Gastroesophageal sphincter (tissue), 3 donors: ENCODE measurements at regions not wholly inside any gene's neighbourhood (a gene's known extent, or its start where the extent isn't known, plus 50 kb on each side); places are given as distances from the start of the nearest gene placed in this dataset.

ENCODE experiments used
- EP300 ChIP-seq: sonication (generic); formaldehyde crosslinking; IDR thresholded peaks from one replicate; pipeline ENCODE4 v1.6.1; 2017; ENCODE audit warnings: antibody characterized with exemption, mild to moderate bottlenecking
- TF ChIP-seq, protein P1 (sequence below), 4 experiments: fragments of 200-600 bp in 2 of 4; fragments of 450-650 bp in 2 of 4; sonication (generic) in 1 of 4; IDR thresholded peaks; one replicate each; pipeline ENCODE4 v1.5.1; 2017 to 2019; ENCODE audit warnings: antibody characterized with exemption in 4 of 4, mild to moderate bottlenecking in 2 of 4, moderate library complexity in 2 of 4

DNA sequence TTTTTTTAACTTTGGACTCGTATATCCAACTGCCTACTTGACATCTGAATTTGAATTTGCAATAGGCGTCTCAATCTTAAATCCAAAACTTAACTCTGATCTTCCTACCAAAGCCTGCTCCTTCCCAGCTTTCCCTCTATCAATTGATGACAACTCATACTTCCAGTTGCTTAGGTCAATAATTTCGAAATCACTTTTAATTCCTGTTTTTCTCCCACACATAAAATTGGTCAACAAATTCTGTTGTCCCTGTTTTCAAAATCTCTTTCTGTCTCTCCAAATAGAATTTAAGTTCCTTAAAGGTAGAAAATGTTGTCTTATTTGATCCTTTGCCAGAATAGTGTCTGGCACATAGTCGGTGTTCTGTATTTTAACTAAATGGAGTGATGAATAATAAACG lies 332.4 kb downstream of the SATB1 start:
- TF ChIP-seq, protein P1, sequence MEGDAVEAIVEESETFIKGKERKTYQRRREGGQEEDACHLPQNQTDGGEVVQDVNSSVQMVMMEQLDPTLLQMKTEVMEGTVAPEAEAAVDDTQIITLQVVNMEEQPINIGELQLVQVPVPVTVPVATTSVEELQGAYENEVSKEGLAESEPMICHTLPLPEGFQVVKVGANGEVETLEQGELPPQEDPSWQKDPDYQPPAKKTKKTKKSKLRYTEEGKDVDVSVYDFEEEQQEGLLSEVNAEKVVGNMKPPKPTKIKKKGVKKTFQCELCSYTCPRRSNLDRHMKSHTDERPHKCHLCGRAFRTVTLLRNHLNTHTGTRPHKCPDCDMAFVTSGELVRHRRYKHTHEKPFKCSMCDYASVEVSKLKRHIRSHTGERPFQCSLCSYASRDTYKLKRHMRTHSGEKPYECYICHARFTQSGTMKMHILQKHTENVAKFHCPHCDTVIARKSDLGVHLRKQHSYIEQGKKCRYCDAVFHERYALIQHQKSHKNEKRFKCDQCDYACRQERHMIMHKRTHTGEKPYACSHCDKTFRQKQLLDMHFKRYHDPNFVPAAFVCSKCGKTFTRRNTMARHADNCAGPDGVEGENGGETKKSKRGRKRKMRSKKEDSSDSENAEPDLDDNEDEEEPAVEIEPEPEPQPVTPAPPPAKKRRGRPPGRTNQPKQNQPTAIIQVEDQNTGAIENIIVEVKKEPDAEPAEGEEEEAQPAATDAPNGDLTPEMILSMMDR (IDR thresholded peaks at IDR 0.05), result no peak
- TF ChIP-seq EP300, result no peak
